ENCODE measurements at regions not wholly inside any gene's neighbourhood (a gene's known extent, or its start where the extent isn't known, plus 50 kb on each side); places are given as distances from the start of the nearest gene placed in this dataset.
"Not testable (repeated sequence)": the region's sequence is repeated elsewhere in the genome, so short reads cannot be mapped to it uniquely, and the experiment has no call there.

- no peak for TF ChIP-seq CTCF (IDR thresholded peaks at IDR 0.05; ENCODE audit: insufficient read depth, low read length, poor library complexity, severe bottlenecking)
- Histone ChIP-seq H3K36me3 (ENCODE audit: control insufficient read depth, insufficient read depth, low read length) (no peaks in the 10 kb centered on the region), H3K27me3 (ENCODE audit: control insufficient read depth, insufficient read depth, low read length) (no peaks in the 10 kb centered on the region), H3K4me3 (ENCODE audit: low read depth, low read length) (no peak overlapping the region)
- DNase-seq (ENCODE audit: low read depth), result no peak
Observed at GRCh38 chr5:105163547-105163946, 1601.0 kb upstream of the NUDT12 start.

GRCh38 chr5:105162557-105162956 lies 1600.0 kb upstream of the NUDT12 start:
- H3K27me3 ChIP-seq (ENCODE audit: control insufficient read depth, insufficient read depth, low read length); DNase-seq (ENCODE audit: low read depth); H3K4me3 ChIP-seq (ENCODE audit: low read depth, low read length); H3K36me3 ChIP-seq (ENCODE audit: control insufficient read depth, insufficient read depth, low read length): not testable (repeated sequence)

- no peak for TF ChIP-seq CTCF (IDR thresholded peaks at IDR 0.05; ENCODE audit: insufficient read depth, low read length, poor library complexity, severe bottlenecking)
- no peak overlapping the region for H3K4me3 ChIP-seq (ENCODE audit: low read depth, low read length)
- H3K36me3 ChIP-seq (ENCODE audit: control insufficient read depth, insufficient read depth, low read length), result no peaks in the 10 kb centered on the region
- no peak for DNase-seq (ENCODE audit: low read depth)
- H3K27me3 ChIP-seq (ENCODE audit: control insufficient read depth, insufficient read depth, low read length), result no peaks in the 10 kb centered on the region
Observed at GRCh38 chr5:105158526-105158925, 1595.9 kb upstream of the NUDT12 start.

- H3K4me3 ChIP-seq (ENCODE audit: low read depth, low read length), result no peak overlapping the region
- no peaks in the 10 kb centered on the region for H3K36me3 ChIP-seq (ENCODE audit: control insufficient read depth, insufficient read depth, low read length)
- H3K27me3 ChIP-seq (ENCODE audit: control insufficient read depth, insufficient read depth, low read length), result no peaks in the 10 kb centered on the region
- no peak for TF ChIP-seq CTCF (IDR thresholded peaks at IDR 0.05; ENCODE audit: insufficient read depth, low read length, poor library complexity, severe bottlenecking)
- DNase-seq (ENCODE audit: low read depth), result no peak
Observed at GRCh38 chr5:105150323-105150722, 1587.7 kb upstream of the NUDT12 start.

- Histone ChIP-seq H3K36me3 (ENCODE audit: control insufficient read depth, insufficient read depth, low read length) (no peaks in the 10 kb centered on the region), H3K4me3 (ENCODE audit: low read depth, low read length) (no peak overlapping the region), H3K27me3 (ENCODE audit: control insufficient read depth, insufficient read depth, low read length) (no peaks in the 10 kb centered on the region)
- TF ChIP-seq CTCF (IDR thresholded peaks at IDR 0.05; ENCODE audit: insufficient read depth, low read length, poor library complexity, severe bottlenecking), result no peak
- DNase-seq (ENCODE audit: low read depth), result no peak
Observed at GRCh38 chr5:105146867-105147266, 1584.3 kb upstream of the NUDT12 start.

- H3K4me3 ChIP-seq (ENCODE audit: low read depth, low read length), result no peak overlapping the region
- no peaks in the 10 kb centered on the region for H3K27me3 ChIP-seq (ENCODE audit: control insufficient read depth, insufficient read depth, low read length)
- no peaks in the 10 kb centered on the region for H3K36me3 ChIP-seq (ENCODE audit: control insufficient read depth, insufficient read depth, low read length)
- DNase-seq (ENCODE audit: low read depth), result no peak
- TF ChIP-seq CTCF (IDR thresholded peaks at IDR 0.05; ENCODE audit: insufficient read depth, low read length, poor library complexity, severe bottlenecking), result no peak
Observed at GRCh38 chr5:105145152-105145551, 1582.6 kb upstream of the NUDT12 start.
